GM12878 (cell line): ENCODE measurements at regions not wholly inside any gene's neighbourhood (a gene's known extent, or its start where the extent isn't known, plus 50 kb on each side); places are given as distances from the start of the nearest gene placed in this dataset.

Source experiments
- ATAC-seq: fragments of 200-7000 bp; cut with Tn5 transposase; 3 replicates; pipeline ENCODE4 v1.9.1; 2020; ENCODE audit warnings: mild to moderate bottlenecking, moderate library complexity
- BruUV-seq: library from RNA; stranded (reverse); fragments of 400-500 nt; replicated peaks from 2 replicates; lab custom pipeline; 2021; lab: Mats Ljungman, UMichigan
- CTCF ChIA-PET: fragments of 300-600 bp; sonication (Branson Sonifier 250); formaldehyde crosslinking; extraction: SDS; loops from one replicate; lab custom pipeline; 2021; ENCODE audit warnings: inconsistent platforms; lab: Yijun Ruan, JAX
- POLR2A ChIA-PET: fragments of 350-600 bp; formaldehyde crosslinking; extraction: SDS; loops from one replicate; lab custom pipeline; 2021; ENCODE audit warnings: inconsistent platforms; lab: Charles Lee
- RAD21 ChIA-PET: fragments of 300-600 bp; sonication (Branson Sonifier 250); formaldehyde crosslinking; loops from one replicate; lab custom pipeline; 2023; ENCODE audit warnings: antibody characterized with exemption; ENCODE audit not compliant: unreplicated experiment; lab: Charles Lee
- SMC1A ChIA-PET: fragments of 300-600 bp; sonication (Branson Sonifier 250); formaldehyde crosslinking; loops from one replicate; lab custom pipeline; 2023; ENCODE audit not compliant: unreplicated experiment, uncharacterized antibody; lab: Charles Lee
- DNase-seq: peaks from one replicate; pipeline ENCODE4 v3.0.0-alpha.2; 2011; ENCODE audit warnings: low read depth, low spot score
- FAIRE-seq: peaks from 3 replicates; lab custom pipeline; 2011; peaks lifted over from hg19 to GRCh38; lab: Jason Lieb, UNC
- H2AFZ ChIP-seq: 2 replicates; pipeline ENCODE4 v1.6.0; 2011; ENCODE audit warnings: low read depth, low read length, control low read depth; ENCODE audit not compliant: control insufficient read depth
- H3K27ac ChIP-seq: 2 replicates; pipeline ENCODE4 v1.5.1; 2011; ENCODE audit warnings: control low read depth; ENCODE audit not compliant: control insufficient read depth, insufficient read depth
- H3K27me3 ChIP-seq, 2 experiments: replicated peaks in 1 of 2; 2 replicates each; pipeline versions ENCODE4 v1.6.0 to v1.6.1; 2011; ENCODE audit warnings: low read length in 1 of 2; ENCODE audit not compliant: control insufficient read depth in 2 of 2, insufficient read depth in 2 of 2
- H3K36me3 ChIP-seq, 2 experiments: 2 replicates each; pipeline ENCODE4 v1.5.1; 2011; ENCODE audit warnings: low read length in 1 of 2; ENCODE audit not compliant: control insufficient read depth in 2 of 2, insufficient read depth in 2 of 2
- H3K4me1 ChIP-seq: 2 replicates; pipeline ENCODE4 v1.6.1; 2011; ENCODE audit warnings: mild to moderate bottlenecking, low read length, moderate library complexity, mixed read lengths; ENCODE audit not compliant: control insufficient read depth, insufficient read depth
- H3K4me2 ChIP-seq: 2 replicates; pipeline ENCODE4 v1.6.0; 2011; ENCODE audit warnings: control low read depth; ENCODE audit not compliant: control insufficient read depth, insufficient read depth
- H3K4me3 ChIP-seq: fragments of 200-600 bp; sonication (generic); 2 replicates; pipeline ENCODE4 v1.5.1; 2016
- H3K79me2 ChIP-seq: 2 replicates; pipeline ENCODE4 v1.6.0; 2011; ENCODE audit warnings: low read length; ENCODE audit not compliant: control insufficient read depth, insufficient read depth
- H3K9ac ChIP-seq: 2 replicates; pipeline ENCODE4 v1.8.0; 2011; ENCODE audit warnings: low read length, control low read depth, mixed read lengths; ENCODE audit not compliant: control insufficient read depth, insufficient read depth
- H3K9me3 ChIP-seq: replicated peaks from 3 replicates; pipeline ENCODE4 v1.5.1; 2011; ENCODE audit warnings: mild to moderate bottlenecking, low read length; ENCODE audit not compliant: control insufficient read depth, insufficient read depth
- H4K20me1 ChIP-seq: 2 replicates; pipeline ENCODE4 v1.6.0; 2011; ENCODE audit not compliant: control insufficient read depth, insufficient read depth
- WRNIP1 ChIP-seq: IDR thresholded peaks from 2 replicates; pipeline ENCODE4 v1.6.1; 2011; ENCODE audit warnings: low read depth, low read length, improper control_type of control experiment, borderline replicate concordance
- YY1 ChIP-seq: IDR thresholded peaks from 2 replicates; pipeline ENCODE4 v1.6.1; 2011; ENCODE audit warnings: low read depth, mild to moderate bottlenecking, low read length
- WGBS: methylation state at CpG from one replicate; pipeline ENCODE4 v1.1.6; 2016; ENCODE audit warnings: low lambda C conversion rate; ENCODE audit not compliant: insufficient replicate concordance, insufficient coverage; ENCODE audit errors: missing lambda C conversion rate; 5-methylcytosine and 5-hydroxymethylcytosine counted together
- in situ Hi-C: fragments of 300-500 bp; cut with MboI; formaldehyde crosslinking; loops from 9 replicates; pipeline ENCODE4 v1.14.3; 2018; ENCODE audit warnings: mixed read lengths
- intact Hi-C: fragments of 100-400 bp; cut with micrococcal nuclease; formaldehyde crosslinking; loops from one replicate; pipeline ENCODE4 v1.14.2; 2022; ENCODE audit not compliant: unreplicated experiment
- TF ChIP-seq, protein P1 (sequence below): fragments of 450-650 bp; IDR thresholded peaks from 2 replicates; pipeline ENCODE4 v1.6.1; 2017; ENCODE audit warnings: antibody characterized with exemption, mild to moderate bottlenecking, moderate library complexity
- TF ChIP-seq, protein P2 (sequence below): fragments of 450-650 bp; formaldehyde crosslinking; IDR thresholded peaks from 2 replicates; pipeline ENCODE4 v1.5.0; 2022; ENCODE audit warnings: mild to moderate bottlenecking, missing genetic modification characterization
- TF ChIP-seq, protein P3 (sequence below): fragments of 450-650 bp; IDR thresholded peaks from 2 replicates; pipeline ENCODE4 v1.6.1; 2014; ENCODE audit warnings: mild to moderate bottlenecking

DNA sequence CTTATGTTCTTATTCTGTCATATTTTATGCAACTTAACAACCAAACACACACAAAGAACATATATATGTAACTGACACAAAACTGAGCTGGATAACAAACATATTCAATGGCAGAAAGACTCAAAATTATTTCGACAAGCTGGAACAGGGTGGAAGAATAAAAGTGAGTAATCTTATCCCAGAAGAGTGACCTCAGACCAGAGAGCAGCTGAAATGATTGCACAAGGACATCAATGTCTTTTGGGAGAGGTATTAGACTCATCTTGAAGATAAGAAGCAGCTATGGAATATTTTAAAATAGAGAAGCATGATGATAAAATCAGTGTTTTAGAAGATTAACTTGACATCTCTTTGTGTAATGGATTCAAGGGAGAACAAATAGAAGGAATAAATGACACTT, 191.6 kb upstream of the PRDM1 start:
- intact Hi-C loops = loop anchor here (2.0 to 10.0 kb wide), 4 partner anchors 152 to 410 kb away; partner anchors contain the start of gene PRDM1
- H3K4me3 ChIP-seq = no peak overlapping the region
- RAD21 ChIA-PET = interaction anchor here (1.2 to 1.4 kb wide), 3 partner anchors 103 to 328 kb away, joined by 3 to 6 read pairs (median 3); no protein-coding TSS in a partner anchor
- H3K9ac ChIP-seq = no peak overlapping the region
- BruUV-seq = no TSS peak
- H4K20me1 ChIP-seq = no peaks in the 10 kb centered on the region
- H3K36me3 ChIP-seq = no peaks in the 10 kb centered on the region
- POLR2A ChIA-PET = interaction anchor here (0.8 to 1.7 kb wide), 2 partner anchors 12 to 167 kb away, joined by 4 to 5 read pairs; no protein-coding TSS in a partner anchor
- H3K4me2 ChIP-seq = no peak overlapping the region
- DNase-seq (no peak), FAIRE-seq (no peak), ATAC-seq (no peak)
- H3K79me2 ChIP-seq = no peaks in the 10 kb centered on the region
- WGBS = 44% methylated on average over 1 of the region's 1 CpG
- H3K27me3 ChIP-seq = no peaks in the 10 kb centered on the region; a peak in 1 of 4 replicates
- TF ChIP-seq WRNIP1 (no peak), YY1 (no peak)
- TF ChIP-seq, protein P1, sequence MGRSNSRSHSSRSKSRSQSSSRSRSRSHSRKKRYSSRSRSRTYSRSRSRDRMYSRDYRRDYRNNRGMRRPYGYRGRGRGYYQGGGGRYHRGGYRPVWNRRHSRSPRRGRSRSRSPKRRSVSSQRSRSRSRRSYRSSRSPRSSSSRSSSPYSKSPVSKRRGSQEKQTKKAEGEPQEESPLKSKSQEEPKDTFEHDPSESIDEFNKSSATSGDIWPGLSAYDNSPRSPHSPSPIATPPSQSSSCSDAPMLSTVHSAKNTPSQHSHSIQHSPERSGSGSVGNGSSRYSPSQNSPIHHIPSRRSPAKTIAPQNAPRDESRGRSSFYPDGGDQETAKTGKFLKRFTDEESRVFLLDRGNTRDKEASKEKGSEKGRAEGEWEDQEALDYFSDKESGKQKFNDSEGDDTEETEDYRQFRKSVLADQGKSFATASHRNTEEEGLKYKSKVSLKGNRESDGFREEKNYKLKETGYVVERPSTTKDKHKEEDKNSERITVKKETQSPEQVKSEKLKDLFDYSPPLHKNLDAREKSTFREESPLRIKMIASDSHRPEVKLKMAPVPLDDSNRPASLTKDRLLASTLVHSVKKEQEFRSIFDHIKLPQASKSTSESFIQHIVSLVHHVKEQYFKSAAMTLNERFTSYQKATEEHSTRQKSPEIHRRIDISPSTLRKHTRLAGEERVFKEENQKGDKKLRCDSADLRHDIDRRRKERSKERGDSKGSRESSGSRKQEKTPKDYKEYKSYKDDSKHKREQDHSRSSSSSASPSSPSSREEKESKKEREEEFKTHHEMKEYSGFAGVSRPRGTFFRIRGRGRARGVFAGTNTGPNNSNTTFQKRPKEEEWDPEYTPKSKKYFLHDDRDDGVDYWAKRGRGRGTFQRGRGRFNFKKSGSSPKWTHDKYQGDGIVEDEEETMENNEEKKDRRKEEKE = no peak
- TF ChIP-seq, protein P2, sequence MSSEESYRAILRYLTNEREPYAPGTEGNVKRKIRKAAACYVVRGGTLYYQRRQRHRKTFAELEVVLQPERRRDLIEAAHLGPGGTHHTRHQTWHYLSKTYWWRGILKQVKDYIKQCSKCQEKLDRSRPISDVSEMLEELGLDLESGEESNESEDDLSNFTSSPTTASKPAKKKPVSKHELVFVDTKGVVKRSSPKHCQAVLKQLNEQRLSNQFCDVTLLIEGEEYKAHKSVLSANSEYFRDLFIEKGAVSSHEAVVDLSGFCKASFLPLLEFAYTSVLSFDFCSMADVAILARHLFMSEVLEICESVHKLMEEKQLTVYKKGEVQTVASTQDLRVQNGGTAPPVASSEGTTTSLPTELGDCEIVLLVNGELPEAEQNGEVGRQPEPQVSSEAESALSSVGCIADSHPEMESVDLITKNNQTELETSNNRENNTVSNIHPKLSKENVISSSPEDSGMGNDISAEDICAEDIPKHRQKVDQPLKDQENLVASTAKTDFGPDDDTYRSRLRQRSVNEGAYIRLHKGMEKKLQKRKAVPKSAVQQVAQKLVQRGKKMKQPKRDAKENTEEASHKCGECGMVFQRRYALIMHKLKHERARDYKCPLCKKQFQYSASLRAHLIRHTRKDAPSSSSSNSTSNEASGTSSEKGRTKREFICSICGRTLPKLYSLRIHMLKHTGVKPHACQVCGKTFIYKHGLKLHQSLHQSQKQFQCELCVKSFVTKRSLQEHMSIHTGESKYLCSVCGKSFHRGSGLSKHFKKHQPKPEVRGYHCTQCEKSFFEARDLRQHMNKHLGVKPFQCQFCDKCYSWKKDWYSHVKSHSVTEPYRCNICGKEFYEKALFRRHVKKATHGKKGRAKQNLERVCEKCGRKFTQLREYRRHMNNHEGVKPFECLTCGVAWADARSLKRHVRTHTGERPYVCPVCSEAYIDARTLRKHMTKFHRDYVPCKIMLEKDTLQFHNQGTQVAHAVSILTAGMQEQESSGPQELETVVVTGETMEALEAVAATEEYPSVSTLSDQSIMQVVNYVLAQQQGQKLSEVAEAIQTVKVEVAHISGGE (CRISPR knock-in tag) = no peak
- TF ChIP-seq, protein P3, sequence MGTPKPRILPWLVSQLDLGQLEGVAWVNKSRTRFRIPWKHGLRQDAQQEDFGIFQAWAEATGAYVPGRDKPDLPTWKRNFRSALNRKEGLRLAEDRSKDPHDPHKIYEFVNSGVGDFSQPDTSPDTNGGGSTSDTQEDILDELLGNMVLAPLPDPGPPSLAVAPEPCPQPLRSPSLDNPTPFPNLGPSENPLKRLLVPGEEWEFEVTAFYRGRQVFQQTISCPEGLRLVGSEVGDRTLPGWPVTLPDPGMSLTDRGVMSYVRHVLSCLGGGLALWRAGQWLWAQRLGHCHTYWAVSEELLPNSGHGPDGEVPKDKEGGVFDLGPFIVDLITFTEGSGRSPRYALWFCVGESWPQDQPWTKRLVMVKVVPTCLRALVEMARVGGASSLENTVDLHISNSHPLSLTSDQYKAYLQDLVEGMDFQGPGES = no peak
- SMC1A ChIA-PET = interaction anchor here (0.6 to 2.0 kb wide), 8 partner anchors 9 to 412 kb away, joined by 3 to 6 read pairs (median 3); partner anchors contain the start of gene PRDM1
- H2AFZ ChIP-seq = no peak overlapping the region
- in situ Hi-C loops = no loop called here
- H3K27ac ChIP-seq = no peak overlapping the region
- peaks cover 12% of the 10 kb centered on the region for H3K4me1 ChIP-seq
- CTCF ChIA-PET = interaction anchor here (0.6 to 2.0 kb wide), 3 partner anchors 329 to 463 kb away, joined by 3 to 6 read pairs (median 4); no protein-coding TSS in a partner anchor
- no peaks in the 10 kb centered on the region for H3K9me3 ChIP-seq
